ENCODE measurements at regions not wholly inside any gene's neighbourhood (a gene's known extent, or its start where the extent isn't known, plus 50 kb on each side); places are given as distances from the start of the nearest gene placed in this dataset.
"Not testable (repeated sequence)": the region's sequence is repeated elsewhere in the genome, so short reads cannot be mapped to it uniquely, and the experiment has no call there.

- TF ChIP-seq PHF8 (conservative IDR thresholded peaks at IDR 0.05; ENCODE audit: low read depth, low read length), result no peak
Measured at GRCh38 chrY:16446152-16446551, 1433.9 kb downstream of the CDY2B start (continued).

GRCh38 chrY:16409206-16409923, 1470.7 kb downstream of the CDY2B start:
- H3K4me1 ChIP-seq (replicated peaks in 1 of 4; ENCODE audit: control insufficient read depth in 3 of 4, insufficient read depth in 4 of 4, low read length in 3 of 4); H3K9ac ChIP-seq (replicated peaks in 1 of 4; ENCODE audit: extremely low read depth in 1 of 4, low read depth in 3 of 4, low read length in 3 of 4); H3K14ac ChIP-seq (ENCODE audit: insufficient read length); H3K56ac ChIP-seq (replicated peaks; ENCODE audit: insufficient read length, low read depth, low read length); DNase-seq (ENCODE audit: low read depth in 1 of 2, low spot score in 2 of 2); H2BK5ac ChIP-seq (ENCODE audit: low read depth, low read length); CTCF ChIA-PET (ENCODE audit: partially characterized antibody); H3K27ac ChIP-seq (ENCODE audit: low read depth, low read length); H3K9me3 ChIP-seq (ENCODE audit: insufficient read depth in 2 of 2, low read depth in 1 of 2, low read length in 1 of 2); H3K18ac ChIP-seq (ENCODE audit: extremely low read depth, low read length); POLR2A ChIA-PET (ENCODE audit: partially characterized antibody); H3K23ac ChIP-seq (ENCODE audit: insufficient read length); H3K4me2 ChIP-seq (ENCODE audit: insufficient read depth in 1 of 2, low read depth in 2 of 2, low read length in 2 of 2); H3K79me1 ChIP-seq (ENCODE audit: low read depth, low read length); H4K8ac ChIP-seq (ENCODE audit: extremely low read depth, insufficient read depth, low read length); H2BK120ac ChIP-seq (replicated peaks; ENCODE audit: low read depth, low read length); H2AFZ ChIP-seq (ENCODE audit: low read length); H4K91ac ChIP-seq (replicated peaks; ENCODE audit: insufficient read length, low read length); H2BK15ac ChIP-seq (ENCODE audit: low read length); H3K36me3 ChIP-seq (ENCODE audit: control insufficient read depth in 2 of 4, insufficient read depth in 4 of 4, low read length in 3 of 4); H3K79me2 ChIP-seq (ENCODE audit: control insufficient read depth in 1 of 2, insufficient read depth in 2 of 2, low read length in 2 of 2); H4K20me1 ChIP-seq (replicated peaks in 1 of 2; ENCODE audit: control insufficient read depth in 1 of 2, insufficient read depth in 2 of 2, low read length in 2 of 2); H3K23me2 ChIP-seq (ENCODE audit: low read depth, low read length); FAIRE-seq; H2BK12ac ChIP-seq (ENCODE audit: low read depth, low read length); H2AK5ac ChIP-seq (ENCODE audit: low read depth, low read length); H4K5ac ChIP-seq (ENCODE audit: insufficient read length, low read depth, low read length); H3K4me3 ChIP-seq (ENCODE audit: extremely low read depth in 1 of 4, insufficient read depth in 2 of 4, low read depth in 3 of 4, low read length in 4 of 4); H3K4ac ChIP-seq (replicated peaks; ENCODE audit: insufficient read length, low read depth, low read length); H3K27me3 ChIP-seq (replicated peaks in 1 of 4; ENCODE audit: control insufficient read depth in 3 of 4, extremely low read depth in 1 of 4, insufficient read depth in 3 of 4, low read length in 3 of 4); H2BK20ac ChIP-seq (ENCODE audit: low read length): not testable (repeated sequence)
- no CpG with 5 or more reads among the region's 2 CpGs for WGBS, 2 experiments (ENCODE audit: extremely low coverage in 1 of 2, insufficient coverage in 1 of 2, insufficient read length in 1 of 2, insufficient replicate concordance in 2 of 2, low coverage in 1 of 2, low lambda C conversion rate in 2 of 2, missing lambda C conversion rate in 1 of 2)
